HG02981 (cell line): ENCODE measurements at regions not wholly inside any gene's neighbourhood (a gene's known extent, or its start where the extent isn't known, plus 50 kb on each side); places are given as distances from the start of the nearest gene placed in this dataset.

Experiments
- ATAC-seq: cut with Tn5 transposase; IDR thresholded peaks from one replicate; pipeline ENCODE4 v1.9.1; 2021; ENCODE audit warnings: mild to moderate bottlenecking, moderate library complexity; ENCODE audit not compliant: unreplicated experiment

DNA sequence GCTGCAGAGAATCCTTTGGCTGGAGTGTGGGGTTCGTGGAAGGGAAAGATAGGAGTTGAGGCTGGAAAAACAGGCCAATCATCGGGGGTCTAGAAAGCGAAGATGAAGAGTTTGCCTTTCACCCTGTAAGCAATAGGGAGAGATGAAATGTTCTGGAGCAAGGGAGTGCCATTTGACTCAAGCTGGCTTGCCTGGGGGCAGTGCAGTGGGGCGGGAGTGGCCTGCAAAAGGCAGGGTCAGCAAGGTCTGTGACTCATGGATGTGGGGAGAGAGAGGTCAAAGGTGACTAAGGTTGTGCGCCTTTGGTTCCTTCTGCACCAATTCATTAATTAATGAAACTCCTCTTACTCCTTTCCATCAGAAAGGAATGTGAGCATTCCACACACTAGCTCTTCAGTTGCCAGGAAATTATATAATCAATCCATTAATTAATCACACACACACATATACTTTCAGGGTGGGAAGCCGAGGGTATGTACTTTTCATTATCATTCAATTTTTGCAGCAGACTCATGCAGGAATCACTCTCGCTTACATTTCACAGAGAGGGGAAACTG lies 227.6 kb downstream of the MYCN start:
- no peak for ATAC-seq

DNA sequence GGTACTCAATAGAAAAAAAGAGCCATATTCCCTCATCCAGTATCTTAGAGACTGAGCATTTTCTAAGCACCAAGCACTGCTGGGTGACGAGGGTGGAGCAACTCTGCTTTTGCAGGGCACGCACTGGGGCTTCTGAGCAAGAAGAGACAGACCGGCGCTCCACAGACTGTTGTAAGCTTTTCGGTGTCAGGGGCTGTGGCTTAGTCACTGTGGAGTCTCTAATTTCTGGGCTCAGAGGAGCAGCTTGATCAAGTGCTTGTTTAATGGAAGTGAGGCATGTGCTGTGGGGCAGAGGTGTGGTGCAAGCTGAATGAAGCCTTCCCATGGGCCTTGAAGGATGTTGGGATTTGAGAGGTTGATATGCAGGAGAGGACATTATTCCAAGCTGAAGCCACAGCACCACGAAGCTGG lies 227.1 kb downstream of the MYCN start:
- no peak for ATAC-seq

DNA sequence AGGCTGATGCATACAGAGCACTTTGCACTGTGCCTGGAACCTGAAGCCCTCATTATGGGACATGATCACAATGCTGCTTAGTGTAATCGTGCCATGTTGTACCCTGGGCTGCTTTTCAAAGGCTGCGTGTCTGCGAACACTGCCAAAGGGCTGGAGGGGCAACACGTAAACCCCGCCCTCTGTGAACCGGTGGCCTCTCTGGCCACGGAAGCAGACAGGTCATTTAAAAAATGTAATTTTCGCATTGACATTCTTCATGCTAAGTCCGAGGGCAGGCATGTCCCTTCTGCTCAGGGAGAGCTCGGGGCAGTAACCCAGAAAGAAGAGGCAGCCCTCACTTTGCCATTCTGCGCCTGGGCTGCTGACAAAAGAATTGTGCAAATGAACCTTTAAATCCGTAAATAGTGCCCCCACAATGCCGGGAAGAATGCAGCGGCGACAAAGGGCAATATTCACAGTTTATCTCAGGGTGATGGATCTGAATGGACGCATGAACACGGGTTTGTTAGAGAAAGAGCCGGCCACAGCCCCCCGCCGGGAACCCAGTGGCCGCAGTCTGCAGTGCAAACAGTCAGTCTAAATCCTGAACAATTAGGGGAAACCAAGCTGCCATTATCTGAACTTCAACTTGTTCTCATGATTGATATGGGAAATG lies 226.1 kb downstream of the MYCN start:
- ATAC-seq: no peak

DNA sequence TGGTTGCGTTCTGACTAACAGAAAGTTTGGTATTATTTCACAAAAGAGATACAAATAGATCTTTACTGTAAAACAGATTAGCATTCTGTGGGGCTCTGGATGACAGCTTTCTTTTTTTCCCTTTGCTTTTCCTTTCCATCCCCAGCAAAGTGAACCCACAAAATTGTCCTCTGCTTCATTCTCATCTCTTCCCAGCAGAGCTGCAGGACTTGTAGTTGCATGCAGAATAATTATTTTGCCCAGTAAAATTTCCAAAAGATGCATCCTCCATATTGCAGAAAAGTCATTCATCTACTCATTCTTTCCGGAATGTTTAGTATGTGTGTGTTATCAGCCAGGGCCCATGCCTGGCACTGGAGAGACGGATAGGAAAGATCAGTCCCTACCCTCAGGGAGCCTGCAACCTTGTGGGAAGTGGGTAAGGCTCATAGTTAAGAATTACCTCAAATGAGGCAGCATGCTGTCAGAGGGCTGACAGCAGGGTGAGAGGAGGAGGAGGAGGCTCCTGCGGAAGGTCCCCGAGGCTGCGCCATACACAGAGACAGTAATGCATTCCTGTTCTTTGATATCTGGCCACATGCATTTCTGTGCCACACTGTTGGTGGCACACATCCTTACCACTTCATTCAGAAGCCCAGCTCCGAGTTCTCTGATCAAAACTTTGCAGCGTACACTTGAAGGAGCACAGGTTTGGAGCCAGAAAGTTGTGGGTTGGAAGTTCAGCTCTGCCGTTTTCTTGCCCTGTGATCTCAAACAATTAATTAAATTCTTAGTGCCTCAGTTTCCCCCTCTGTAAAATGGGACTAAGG lies 225.4 kb downstream of the MYCN start:
- ATAC-seq: no peak

DNA sequence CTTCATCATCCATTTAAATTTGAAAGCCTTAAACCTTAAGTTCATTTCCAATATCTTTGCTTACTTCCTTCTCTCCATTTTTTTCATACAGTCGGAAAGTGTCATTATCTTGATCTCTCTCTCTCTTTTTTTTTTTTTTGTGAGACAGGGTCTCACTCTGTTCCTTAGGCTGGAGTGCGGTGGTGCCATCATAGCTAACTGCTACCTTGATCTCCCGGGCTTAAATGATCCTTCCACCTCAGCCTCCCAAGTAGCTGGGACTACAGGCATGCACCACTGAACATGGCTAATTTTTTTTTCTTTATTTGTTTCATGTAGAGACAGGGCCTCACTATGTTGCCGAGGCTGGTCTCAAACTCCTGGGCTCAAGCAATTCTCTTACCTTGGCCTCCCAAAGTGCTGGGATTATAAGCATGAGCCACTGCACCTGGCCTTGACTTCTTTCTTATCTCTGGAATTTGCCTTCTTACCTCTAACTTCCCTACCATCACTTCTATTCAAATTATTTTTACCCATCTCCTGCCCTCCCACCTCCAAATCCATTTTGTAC lies 222.2 kb downstream of the MYCN start:
- no peak for ATAC-seq

DNA sequence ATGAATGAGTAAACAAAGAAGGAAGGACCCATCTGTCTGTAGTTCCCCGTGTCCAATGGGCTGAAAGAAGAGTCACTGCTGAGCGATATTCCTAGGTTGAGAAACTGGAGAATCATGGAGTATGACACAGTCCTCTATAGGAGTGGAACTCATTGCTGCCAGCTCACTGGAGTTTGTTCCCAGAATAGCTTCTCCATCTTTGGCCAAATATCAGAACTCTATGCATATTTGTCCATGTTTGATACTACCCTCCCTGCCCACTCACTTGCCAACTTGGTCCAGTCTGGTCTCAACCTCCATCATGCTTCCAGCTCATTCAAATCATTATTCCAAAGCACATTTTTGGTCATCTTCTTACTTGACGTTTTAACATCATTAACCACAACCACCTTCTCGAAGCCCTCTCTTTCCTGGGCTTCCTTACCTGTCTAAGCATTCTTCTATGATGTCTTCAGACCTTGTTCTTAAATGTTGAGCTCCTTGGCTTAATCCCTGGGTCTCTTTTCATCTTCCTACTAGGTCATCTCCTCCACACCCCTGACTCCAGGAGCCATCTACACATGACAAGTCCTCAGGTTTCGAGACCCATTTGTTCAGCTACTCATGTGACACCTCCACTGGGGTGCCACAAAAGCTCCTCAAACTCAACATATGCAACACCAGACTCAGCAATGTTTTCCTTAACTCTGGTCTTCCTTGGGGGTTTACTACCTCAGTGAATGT lies 221.6 kb downstream of the MYCN start:
- ATAC-seq: no peak

DNA sequence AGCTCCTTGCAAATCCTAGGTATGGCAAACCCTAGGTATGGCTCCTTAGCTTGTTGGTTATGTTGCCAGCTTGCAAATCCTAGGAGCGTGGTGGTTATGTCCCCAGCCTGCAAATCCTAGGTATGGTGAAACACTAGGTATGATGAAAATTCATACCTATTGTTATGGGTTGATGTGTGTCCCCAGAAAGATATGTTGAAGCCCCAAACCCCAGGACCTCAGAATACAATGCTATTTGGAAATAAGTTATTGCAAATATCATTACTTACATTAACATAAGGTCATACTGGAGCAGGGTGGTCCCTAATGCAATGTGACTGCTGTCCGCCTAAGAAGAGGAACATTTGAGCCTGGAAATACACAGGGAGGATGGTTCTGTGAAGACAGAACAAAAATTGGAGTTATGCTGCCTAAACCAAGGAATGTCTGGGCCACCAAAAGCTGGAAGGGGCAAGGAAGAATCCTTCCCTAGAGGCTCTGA lies 220.8 kb downstream of the MYCN start:
- no peak for ATAC-seq

DNA sequence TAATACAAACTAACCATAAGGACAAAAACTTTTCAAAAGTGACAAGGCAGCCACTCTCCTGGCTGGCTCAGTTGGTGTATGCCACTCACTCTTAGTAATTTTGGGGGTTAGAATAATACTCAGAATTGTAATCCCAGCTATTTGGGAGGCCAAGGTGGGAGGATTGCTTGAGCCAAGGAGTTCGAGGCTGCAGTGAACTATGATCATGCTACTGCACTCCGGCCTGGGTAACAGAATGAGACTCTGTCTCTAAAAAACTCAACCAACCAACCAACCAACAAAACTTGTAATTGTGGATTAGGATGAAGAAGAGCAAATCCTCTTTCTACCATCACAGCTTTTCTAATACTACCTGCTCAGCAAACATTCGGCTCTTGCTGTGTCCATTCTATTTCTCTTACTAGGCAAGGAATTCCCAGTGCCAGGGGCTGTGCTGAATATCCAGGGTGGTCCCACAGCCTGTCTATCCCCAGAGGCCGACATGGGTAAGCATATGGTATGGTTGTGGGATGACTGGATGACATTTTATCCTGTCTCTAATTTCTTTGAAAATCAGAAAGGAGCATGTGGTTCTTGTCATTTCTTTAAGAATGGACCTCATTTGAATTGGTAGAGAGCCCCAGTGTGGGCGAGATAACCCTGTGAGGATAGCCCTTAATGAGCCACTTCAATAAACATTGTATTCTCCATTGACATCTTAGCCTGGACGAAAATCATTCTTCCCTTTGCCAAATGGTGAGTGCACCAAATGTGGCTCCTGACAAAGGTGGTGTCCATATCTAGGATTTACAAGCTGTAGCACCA lies 220.1 kb downstream of the MYCN start:
- no peak for ATAC-seq

DNA sequence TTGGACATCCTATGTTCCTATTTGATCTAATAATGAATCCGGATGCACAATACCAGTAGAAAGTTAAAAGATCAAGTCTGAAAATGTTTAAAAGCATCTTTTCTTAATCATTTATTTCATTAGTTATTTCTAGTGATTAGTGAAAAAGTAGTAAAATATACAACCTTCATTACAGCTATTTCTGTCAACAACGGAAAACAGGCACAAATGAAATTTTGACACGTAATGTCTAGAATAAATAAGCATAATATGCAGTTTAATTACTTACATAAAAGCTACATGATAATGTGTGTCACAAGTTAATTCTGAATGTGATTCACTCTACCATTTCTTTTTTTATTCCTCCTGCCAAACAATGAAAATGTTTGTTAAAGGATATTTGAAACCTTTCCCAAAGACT lies 216.1 kb downstream of the MYCN start:
- no peak for ATAC-seq

DNA sequence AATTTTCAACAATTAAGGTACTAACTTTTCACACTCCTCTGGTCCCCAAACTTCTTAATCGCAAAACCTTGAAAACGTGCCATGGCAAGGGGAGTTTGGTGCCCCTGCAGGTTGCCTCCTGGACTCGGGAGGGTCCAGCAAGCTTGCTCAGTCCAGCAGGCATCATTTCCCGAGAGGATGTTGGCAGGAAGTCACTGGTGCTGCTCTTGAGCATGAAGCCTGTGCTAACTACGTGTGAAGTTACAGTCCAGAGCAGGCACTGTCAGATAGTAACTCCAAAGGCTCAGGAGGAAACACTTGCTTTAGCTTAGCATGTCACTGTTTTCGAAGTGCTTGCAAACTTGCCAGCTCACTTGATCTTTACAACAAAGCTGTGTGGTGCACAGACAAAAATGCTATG lies 215.4 kb downstream of the MYCN start:
- ATAC-seq: no peak

DNA sequence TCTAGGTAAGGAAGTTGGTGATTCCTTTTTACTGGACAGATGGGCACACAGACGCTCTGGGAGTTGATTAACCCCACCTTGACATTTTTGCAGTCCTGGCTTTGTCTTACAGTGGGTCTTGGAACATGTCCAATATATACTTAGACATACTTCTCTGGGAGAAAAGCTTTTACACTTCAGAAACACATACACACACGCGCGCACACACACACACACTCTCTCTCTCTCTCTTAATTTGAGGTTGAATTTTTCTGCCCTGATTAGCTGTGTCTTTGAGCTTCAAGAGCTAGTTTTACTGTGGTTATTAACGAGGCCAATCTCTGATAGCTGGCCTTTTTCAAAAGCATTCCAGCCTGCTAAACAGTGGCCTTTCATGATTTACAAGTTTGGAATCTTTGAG lies 215.0 kb downstream of the MYCN start:
- no peak for ATAC-seq

DNA sequence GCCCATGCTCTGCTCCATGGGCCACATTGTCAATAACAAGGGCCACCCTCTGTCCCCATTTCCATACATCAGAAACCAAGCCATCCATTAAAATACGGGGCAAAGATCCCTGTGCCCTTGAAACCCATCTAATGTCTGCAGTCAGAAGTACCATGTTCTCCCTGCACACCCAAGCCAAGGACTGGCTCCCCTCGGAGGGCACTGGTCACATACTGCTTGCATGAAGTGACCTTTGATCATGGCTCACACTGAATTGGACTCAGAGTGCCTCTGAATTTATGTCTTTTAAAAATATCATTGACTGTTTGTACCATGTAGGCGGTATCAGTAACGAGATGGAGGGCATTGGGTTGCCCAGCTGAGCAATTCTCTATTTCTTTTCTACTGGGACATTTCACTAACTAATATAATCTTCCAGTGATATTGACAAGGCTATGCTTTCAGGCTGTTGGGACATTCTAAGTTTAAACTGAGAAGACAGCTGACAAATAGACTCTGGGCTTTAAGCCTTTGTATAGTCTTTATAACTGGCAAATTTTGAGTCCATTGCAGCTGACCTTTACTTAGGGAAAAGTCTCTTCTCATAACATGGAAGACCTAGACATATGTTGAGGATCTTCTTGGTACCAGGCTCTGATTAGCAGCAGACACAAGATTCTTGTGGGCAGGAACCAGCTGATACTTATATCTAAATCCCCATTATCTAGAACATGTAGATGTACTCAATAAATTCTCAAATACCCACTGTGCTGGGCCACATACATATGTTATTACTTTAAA lies 214.3 kb downstream of the MYCN start:
- ATAC-seq: no peak

DNA sequence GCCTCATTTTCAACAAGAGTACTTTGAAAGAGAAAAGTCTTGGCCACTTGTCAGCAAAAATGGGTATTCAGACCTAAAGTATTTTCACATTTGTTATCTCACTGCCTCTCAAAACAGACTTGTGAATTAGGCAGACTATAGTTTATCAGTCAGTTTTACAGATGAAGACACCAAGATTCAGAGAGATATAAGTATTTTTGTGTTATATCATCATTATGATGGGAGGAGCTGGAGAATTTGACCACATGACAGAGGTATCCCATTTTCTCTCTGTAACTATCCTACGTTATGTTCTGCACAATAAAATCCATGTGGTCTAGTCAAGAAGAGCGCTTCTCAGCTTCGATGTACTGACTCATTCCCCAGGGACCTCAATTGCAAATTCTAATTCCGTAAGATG lies 213.7 kb downstream of the MYCN start:
- ATAC-seq: no peak

DNA sequence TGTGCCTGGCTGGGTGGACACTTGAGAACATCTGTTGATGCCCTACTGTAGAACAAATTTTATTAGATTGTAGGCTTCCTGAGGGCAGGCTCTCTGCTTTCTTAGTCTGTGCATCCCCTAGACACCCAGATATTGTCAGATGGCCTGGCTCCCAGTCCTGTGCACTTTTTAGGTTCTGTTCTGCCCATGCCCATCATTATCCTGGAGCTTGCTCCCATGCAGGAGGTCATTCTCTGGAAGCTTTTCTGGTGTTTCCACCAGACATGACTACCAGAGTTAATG lies 213.3 kb downstream of the MYCN start:
- no peak for ATAC-seq

DNA sequence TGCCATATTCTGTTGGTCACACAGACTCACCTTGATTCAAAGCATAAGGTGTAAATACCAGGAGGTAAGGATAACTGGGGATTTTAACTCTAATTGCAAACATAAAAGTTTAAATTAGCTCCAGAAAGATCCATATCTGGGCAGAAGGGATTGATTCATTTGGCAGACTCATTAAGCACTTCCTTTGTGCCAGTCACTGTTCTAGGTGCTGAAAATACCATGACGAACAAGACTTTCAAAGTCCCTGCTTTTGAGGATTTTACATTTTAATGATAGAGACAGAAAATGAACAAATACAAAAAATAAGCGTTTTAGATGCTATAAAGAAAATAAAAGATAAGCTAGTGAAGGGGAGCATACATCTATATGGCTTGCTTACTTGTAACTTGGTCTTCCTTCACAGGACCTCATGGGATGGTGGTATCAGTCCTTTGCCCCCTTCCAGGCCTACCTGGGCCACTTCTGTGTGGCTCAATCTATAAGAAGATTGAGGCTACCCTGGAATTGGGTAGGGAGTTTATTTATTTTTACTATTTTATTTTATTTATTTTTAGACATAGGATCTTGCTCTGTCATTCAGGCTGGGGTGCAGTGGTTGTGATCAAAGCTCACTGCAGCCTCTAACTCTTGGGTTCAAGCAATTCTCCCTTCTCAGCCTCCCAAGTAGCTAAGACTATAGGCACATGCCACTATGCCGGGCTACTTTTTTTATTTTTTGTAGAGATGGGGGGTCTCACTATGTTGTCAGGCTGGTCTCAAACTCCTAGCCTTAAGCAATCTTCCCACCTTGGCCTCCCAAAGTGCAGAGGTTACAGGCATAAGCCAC lies 212.8 kb downstream of the MYCN start:
- no peak for ATAC-seq

DNA sequence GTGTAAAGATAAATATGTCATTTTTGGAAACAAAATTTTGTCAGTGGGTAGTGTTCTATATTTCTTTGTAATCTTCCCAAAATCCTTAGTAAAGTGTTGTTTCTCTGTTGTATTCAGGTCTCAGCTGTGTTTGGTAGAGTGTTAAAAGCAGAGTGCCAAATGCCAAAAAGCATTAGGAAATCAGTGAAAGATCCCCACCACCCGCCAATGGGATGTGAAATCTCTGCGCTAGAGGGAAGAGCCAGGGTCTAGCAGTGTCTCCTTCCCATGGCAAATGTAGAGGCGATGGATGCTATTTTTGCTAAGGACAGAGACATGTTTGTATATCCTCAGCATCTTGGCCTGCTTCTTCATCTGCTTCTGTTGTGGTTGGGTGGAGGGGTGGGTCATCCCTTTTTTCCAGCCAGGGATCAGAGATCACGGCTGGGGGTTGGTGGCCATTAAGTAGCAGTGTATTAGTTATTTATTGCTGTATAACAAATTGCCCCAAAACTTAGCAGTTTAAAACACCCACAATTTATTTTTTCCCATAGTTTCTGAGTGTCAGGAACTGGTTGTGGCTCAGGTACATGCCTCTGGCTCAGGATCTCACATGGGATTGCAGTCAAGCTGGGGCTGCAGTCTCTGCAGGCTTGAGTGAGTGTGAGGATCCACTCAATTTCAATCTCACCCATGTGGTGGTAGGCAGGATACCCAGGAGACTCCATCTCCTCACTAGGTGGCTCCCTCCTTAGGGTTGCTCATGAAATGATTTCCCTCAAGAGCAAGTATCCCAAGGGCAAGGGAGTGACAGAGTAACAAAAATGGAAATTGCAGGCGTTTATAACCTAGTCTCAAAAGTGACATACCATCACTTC lies 211.9 kb downstream of the MYCN start:
- ATAC-seq: no peak

DNA sequence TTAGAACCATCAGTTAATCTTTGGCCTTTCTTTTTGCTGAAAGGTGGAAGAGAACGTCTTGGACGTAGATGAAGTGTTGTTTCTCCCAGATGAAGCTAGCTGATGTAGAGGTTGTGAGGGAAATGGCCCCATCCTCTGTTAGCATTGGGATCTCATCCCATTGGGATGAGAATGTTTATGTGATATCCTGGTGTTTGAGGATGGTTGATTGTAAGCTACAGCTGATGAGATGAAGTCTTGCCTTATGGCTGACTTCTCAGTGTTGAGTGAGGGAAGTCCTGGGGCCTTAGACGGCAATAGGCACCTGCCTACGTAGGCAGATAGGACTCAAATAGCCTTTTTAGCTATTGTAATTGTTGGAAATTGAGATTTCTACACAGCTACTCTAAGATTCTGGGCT lies 211.3 kb downstream of the MYCN start:
- no peak for ATAC-seq

DNA sequence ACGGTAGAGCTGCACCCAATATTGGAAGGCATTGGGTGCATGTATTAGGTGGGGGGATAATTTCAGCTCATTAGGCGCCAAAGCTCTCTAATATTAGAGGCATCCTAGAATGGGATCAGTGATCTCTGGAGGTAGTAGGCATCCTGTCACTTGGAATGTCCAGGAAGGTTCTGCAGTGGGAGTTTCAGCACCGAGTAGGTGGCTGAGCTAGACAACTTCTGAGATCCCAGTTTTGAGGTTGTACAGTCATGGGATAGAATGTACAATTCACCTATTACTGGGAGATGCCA lies 210.9 kb downstream of the MYCN start:
- no peak for ATAC-seq
